ENCODE measurements at regions not wholly inside any gene's neighbourhood (a gene's known extent, or its start where the extent isn't known, plus 50 kb on each side); places are given as distances from the start of the nearest gene placed in this dataset.

DNA sequence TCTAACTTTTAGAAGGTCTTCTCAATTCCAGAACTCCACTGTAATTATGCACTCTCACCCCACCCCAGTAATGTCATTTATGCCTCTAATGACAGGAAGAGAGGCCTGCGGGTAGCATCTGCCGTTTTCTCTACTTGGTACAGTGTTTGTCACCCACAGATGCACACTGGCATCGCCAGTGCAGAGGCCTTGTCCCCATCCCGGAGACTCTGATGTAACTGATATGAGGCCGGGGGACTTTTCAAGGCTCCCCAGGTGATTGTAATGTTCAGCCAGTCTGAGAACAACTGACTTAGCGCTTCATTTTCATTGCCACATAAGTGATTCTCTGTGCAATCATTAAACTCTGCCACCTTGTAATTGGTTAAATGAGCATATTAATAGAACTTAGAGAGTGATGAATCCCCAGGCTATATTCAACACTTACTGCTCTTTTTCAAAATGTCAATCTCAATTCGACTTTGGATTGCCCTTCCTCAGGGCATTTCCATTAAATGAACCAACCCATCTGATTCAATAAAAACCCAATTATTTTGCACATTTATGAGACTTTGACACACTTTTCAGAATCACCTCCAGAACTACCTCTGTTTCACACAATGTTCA is 113.2 kb downstream of the HERPUD2 start:
- no peak for DNase-seq (ENCODE audit: low spot score)

DNA sequence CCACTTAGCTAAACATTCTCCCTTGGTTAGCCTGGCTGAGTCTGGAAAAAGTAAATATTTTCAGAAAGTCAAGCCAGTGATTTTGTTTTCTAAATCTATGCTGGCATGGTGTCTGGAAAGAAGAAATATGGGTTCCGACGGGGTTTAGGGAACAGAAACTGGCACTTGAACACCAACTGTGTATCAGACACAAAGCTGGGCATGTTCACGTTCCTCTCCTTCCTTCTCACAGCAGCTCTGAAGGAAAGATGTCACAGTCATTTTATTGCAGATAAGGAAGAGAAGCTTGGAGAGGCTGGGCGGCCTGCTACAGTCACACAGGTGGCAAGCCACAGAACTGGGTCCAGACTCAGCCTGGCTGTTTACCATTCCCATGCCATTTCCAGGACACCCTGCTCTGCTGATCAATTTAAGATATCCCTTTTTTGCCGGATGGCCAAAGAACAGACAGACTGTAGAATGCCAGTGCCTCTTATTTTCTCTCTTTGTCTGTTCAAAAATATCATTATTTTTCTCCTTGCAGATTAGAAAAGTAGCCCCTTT is 118.8 kb downstream of the HERPUD2 start:
- DNase-seq (ENCODE audit: low spot score) = no peak

DNA sequence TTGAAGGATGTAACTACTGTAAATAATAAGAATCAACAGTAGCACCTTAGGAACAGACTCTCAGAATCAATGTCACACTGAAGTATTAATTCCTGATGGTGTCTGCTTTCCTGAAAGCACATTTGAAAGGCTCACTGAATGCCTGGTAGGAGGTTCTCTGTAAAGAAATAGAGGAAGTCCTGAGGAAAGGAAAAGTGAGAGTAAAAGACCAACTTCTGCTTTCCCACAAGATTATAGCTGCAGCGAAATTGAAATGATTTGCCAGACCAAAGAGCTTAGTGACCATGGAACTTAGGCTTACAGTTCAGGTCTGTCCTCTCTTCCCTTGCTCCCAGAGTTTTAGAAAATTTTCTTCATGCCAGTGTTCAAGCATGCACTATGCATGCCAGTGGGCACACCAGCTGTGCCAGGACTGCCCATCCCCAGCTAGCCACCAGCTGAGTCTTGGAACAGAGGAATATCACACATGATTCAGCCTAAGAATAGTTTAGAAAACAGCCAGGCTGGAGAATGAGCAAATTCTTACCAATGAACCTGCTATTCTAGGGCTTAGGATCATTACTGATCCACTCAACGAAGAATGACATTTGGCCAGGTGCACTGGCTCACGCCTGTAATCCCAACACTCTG is 123.2 kb downstream of the HERPUD2 start:
- no peak for DNase-seq (ENCODE audit: low spot score)

DNA sequence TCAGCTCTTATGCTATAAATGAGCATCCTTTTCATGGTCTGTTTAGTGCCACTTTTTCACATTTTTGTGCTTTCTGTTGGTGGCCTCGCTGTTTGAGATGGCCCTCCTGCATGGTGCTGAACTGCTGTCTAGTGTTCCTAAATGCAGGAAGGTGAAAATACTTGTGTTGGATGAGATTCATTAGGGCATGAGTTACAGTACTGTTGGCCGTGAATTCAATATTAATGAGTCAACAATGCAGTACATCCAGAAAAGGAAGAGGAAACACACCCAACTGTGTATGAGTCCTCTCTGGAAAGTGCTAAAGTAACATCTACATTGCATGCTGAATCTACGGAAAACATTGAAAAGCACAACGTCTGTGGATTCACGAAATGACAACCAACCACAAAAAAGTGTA is 124.0 kb downstream of the HERPUD2 start:
- no peak for DNase-seq (ENCODE audit: low spot score)

DNA sequence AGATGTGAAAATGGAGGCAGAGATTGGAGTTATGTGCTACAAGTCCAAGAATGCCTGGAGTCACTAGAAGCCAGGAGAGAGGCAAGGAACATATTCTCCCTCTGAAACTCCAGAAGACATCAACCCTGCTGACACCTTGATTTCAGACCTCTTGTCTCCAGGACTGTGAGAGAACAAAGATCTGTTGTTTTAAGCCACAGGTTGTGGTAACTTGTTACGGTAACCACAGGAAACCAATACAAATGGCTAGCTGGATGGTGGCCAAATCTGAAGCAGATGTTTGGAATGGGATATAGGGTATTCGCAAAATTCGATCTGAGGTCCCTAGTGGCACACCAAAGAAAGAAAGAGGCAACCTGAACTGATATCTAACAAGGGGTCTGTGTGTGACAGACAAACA is 129.0 kb downstream of the HERPUD2 start:
- no peak for DNase-seq (ENCODE audit: low spot score)

DNA sequence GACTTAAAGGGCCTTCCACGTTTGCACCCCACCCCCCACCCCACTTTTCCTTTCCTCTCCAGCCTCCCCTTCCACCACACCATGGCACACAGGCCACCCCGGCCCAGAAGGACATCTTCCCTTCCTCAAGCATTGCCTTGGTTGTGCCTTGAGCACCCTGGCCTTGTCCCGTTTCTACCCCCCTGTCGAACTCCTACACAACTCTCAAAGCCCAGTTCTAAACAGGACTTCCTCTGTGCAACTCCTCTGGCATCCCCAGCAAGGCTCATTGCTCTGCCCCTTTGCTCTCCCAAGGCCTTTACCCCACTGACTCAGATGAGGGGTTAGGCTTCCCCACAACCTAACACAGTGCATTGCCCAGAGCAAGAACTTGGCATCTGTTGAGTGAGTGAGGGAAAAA is 136.1 kb downstream of the HERPUD2 start:
- DNase-seq (ENCODE audit: low spot score) = no peak

DNA sequence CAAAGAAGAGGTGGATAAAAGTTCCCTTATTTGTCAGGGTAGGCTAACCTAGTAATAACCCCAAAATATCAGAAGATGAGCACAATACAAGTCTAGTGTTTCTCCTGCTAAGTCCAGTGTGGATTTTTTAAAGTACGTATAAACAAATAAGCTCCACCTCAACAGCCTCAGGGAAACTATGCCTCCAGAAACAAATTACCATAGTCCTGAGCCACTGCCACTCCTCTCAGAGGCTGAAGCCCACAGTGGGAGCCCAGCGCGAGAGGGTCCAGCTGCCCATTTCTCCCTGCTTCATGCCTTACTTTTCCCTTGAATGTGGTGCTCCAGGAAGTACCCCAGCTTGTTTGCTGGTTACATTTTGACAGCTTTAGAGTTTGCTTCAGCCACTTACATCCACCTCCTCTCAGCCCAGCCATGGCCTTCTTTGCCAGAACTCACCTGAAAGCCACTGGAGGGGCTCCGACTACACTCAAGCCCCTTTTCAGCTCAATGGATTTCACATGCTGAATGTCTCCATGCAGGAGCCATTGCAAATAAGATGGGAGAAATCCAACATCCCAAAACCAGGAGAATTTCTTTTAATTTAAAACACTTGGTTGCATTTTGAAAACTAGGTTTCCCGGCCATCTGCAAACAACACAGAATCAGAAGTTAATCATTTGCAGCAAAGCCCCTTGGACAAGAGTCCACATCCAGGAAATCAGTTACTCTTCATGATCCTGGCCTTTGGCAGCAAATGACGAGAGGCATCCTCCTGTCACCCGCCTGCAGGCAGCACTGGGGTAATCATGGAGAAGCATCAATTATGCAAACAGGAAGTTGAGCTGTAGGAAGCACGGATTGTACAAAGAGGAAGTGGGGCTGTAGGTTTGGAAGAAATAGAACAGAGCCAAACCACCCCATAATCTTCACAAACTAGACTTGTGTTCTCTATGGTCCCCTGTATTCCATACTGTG is 138.1 kb downstream of the HERPUD2 start:
- no peak for DNase-seq (ENCODE audit: low spot score)

DNA sequence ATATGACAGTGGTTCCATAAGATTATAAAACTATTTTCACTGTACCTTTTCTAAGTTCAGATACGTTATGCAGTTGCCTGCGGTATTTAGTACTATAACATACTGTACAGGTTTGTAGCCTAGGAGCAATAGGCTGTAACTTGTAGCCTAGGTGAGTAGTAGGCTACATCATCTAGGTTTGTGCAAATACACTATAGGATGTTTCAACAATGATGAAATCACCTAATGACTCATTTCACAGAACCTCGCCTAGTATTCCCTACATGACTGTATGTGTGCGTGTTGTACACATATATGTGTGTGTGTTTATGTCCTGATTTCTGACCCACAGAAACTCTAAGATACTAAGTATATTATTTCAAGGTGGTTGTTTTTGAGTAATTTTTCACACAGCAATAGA is 139.0 kb downstream of the HERPUD2 start:
- DNase-seq (ENCODE audit: low spot score) = no peak

DNA sequence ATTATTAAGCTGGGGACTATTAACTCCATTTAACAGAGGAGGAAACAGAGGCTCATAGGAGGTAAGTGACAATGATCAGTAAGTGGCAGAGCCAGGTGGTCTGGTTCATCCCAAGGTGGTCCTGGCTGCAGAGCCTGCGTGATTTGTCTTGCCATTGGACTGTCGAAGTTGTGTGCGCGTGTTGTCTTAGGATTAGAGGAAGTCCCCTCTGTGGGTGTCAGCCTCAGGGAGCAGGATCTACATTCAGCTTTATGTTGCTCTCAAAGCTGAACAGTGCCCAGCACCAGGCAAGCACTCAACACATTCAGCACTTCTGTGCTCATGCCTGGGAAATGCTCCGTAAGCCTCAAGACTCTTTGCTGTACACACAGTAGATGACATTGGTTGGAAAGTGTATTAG is 139.5 kb downstream of the HERPUD2 start:
- no peak for DNase-seq (ENCODE audit: low spot score)

DNA sequence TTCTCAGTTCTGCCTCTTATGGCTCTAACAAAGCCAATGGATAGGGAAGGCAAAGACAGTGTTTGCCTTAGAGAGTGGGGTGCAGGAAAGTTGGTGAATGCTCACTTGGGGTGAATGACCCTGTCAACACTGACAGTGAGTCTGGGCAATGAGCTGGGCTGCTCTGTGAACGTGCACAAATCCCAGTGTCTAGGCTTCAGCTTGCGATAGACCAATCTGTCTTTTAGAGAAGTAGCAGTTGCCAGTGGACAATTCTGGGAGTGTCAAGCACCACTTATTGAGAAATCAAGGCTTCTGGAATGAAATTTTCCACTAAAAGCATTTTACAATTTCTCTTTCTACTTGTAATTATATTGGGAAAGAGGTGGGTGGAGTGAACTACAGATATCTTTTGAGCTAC is 141.4 kb downstream of the HERPUD2 start:
- no peak for DNase-seq (ENCODE audit: low spot score)

DNA sequence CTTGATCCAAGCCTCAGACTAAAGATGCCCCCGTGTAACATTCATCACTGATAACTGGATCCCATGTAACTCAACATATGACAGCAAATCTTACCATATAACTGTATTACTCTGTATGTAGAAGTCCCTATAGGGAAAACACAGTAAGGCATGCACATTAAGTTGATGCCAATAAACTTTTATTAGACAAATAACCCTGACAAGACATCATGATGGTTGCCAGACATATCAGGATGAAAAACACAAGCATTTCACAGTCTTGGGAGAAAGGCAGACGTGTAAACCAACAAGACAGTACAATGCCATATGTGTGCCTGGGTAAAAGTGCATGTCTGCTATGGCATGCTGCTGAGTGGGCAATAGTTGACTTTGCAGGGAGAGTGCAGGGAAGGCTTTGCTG is 142.2 kb downstream of the HERPUD2 start:
- no peak for DNase-seq (ENCODE audit: low spot score)

DNA sequence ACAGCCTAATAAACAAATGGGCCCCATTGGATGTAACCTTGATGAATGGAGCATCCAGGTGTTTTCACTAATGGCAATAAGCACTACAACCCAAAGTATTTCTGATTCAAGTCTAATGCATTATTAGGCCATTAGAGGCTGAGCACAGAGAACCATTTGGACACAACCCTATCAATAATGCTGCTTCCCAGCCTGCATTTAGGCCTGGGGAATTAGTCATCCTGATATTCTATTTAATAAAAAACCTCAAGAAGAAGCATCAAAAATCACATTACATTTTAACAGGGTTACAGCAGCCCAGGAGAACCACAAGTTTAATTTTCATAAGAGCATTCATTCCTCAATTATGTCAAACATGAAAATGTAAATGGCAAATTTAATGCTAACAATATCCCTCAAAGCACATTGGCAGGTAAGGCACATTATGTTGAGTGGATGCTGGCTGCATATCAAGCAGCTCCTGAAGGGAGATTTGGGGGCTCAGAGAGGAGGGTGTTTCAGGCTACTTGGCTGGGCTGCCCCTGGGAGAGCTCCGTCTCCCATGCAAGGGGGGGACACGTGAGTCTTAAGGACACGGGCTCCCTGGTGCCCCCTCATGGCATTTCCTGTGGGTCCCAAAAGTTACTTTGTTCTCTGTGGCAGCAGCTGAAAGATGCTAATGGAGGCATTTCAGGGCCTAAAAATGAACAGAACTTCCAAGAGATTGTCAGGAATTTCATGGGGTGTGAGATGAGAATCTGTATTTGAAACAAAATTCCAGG is 143.4 kb downstream of the HERPUD2 start:
- no peak for DNase-seq (ENCODE audit: low spot score)

DNA sequence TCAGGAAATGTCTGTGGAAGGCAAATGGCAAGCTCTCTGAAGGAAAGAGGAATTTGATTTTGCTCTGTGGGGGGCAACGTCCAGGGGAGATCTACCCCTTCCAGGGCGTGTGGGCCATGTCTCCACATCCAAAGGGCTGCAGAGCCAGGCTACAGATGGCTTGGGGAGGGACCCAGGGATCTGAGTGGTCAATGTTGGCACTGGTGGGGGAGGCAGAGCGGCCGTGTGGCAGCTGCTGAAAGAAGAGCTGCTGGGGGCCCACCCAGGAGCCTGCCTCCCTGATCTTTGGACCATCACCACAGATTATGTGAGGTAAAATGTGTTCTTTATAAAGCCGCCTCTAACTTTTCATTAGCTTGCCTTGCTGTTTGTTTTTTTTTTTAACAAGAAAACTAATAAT is 144.1 kb downstream of the HERPUD2 start:
- DNase-seq (ENCODE audit: low spot score) = no peak

DNA sequence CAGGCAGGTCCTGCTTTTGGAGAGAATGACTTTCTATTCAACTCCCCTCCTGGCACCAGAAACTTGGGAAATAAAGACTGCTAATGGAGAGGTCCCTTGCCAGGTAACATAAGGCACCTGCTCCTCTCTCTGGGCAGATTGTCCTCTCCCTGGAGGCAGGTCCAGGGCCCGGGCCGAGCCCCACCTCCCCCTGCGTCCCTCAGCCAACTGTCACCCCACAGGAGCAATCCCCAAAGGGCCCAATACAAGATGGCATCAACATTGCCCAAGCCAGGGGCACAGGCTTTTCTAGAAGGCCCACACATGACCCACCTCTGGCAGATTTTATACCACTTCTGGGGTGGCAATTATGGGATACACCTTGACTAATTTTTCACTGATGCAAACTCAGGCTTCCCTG is 145.2 kb downstream of the HERPUD2 start:
- DNase-seq (ENCODE audit: low spot score) = no peak

DNA sequence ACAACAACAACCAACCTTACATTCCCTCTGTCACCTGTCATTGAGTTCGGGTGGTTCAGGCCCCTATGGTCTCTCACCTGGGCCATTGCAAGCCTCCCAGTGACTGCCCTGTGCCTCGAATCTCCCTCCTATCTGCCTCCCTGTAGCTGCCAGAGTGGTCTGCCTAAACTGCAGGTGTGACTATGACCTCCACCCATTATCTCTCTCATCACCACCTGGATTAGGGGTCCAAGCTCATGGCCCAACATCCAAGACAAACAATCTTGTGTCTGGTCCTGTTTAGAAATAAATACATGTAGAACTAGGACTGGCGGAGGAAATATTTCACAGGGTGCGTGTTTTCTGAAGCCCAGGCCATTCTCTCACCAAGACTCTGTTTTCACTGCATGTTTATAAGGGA is 146.6 kb downstream of the HERPUD2 start:
- no peak for DNase-seq (ENCODE audit: low spot score)

DNA sequence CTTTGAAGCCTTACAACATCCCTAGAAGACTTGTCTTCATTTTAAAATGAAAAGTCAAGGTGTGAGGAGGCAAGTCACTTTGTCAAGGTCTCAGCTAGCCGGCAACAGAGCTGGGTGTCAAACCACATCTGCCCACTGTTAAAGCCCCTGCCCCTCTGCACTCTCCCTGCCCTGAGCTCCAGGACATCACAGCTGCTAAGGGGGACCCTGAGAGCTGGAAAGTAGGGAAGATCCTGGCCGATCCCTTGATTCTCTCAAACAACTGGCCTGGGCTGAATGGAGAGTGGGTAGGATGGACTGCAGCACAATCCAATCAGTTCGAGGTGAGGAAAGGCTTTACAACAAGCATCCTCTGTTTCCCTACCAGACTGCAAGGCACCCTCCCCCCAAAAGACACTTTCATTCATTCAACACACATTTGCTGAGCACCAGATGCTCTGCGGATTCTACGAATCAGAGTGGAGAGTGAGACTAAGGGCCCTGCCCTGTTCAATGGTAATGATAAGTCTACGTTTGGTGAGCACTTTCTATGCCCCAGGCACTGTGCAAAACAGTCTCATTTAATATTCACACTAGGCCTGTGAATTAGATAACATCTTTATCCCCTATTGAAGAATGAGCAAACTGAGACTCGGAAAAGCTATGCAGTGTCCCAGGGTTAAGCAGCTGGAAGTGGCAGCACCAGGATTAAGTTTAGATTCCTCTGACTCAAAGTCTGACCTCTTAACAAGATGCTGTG is 148.1 kb downstream of the HERPUD2 start:
- DNase-seq (ENCODE audit: low spot score) = no peak

DNA sequence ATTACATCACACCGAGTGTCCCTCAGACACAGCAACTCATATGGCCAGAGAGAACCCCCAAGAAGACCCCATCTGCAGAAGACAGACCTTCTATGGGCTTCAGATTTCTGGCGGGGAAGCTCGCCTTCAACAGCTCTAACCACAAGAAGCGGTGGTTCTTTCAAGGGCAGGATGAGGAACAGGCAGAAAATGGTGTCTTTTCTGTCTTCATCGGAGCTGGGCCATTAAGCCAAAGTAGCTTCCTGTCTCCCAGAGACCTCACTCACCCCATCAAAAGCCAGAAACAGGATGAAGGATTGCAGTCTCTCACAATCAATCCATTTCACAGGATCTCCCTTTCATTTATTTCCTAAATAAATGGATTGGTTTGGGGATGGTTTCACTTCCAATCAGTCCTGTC is 149.1 kb downstream of the HERPUD2 start:
- DNase-seq (ENCODE audit: low spot score) = no peak

DNA sequence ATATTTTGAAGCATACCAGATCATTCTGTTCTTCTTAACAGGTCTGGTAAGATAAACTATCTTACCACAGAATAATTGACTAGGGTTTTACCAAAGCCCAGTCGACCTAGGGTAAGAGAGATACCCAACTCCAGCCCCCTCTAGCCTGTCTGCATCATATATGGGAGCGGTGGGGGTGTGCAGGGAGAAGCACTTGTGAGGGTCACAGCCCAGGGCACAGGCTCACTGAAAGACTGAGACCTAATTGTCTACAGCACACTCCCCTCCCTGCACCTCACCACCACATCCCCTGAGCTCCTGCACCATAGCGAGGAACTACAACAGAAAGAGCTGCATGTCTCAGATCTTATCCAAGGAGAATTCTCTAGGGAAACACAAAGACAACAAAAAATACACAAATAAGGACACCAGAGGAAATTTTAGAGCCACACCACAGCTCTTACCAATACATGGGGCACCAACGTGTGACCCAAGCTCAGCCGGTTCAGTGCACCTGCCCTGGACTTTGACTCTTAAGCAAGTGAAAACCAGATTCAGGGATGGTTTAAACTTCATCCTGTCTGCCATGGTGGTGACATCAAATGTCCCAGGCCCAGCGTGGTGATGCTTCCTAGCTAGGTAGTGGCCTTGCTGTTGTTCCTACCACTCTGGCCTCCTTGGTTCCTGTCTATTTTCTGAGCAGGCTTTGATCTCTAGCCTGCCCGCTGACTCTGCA is 150.8 kb downstream of the HERPUD2 start:
- DNase-seq (ENCODE audit: low spot score) = no peak

DNA sequence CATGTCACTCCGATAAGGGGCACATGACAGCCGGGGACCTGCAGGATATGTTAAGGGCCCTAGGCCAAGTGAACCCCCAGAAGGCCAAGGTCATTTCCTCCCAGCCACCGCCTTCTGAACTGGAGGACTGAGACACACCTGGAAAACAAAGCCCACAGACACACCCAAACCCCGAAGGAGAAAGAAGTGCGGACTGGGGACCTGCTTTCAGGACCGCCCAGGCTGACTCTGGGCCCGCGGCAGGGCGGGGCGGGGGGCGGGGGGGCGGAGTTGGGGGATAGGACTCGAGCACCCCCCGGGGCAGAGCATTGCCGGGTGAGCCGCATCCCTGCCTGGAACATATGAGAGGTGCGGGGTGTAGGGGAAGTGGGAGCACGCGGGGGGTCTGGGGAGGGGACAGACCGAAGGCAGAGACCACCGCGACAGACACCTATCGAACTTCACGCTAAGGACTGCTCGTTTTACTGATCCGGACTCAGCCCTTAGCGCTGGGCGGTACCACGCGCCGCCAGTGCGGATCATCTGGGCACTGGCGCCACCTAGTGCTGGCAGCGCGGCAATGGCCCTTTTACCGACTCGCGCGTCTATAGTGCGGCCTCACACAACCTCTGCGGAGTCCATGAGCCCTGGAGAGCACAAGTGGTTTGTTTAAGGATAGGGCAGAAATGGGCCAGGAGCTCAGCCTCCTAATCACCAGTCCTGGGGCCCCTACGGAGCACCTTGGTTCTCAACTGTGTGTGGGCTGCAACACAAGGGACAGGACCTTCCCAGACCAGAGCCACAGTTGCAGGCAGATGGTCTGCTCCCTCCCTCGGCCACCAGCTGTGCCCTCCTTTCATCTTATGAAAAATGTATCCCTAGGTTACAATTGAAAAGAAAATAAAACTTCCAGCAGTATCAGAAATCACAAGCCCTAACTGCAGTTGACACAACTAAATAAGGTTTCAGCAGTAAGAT is 157.6 kb downstream of the HERPUD2 start:
- peak; percentile 89 for DNase-seq (ENCODE audit: low spot score)

DNA sequence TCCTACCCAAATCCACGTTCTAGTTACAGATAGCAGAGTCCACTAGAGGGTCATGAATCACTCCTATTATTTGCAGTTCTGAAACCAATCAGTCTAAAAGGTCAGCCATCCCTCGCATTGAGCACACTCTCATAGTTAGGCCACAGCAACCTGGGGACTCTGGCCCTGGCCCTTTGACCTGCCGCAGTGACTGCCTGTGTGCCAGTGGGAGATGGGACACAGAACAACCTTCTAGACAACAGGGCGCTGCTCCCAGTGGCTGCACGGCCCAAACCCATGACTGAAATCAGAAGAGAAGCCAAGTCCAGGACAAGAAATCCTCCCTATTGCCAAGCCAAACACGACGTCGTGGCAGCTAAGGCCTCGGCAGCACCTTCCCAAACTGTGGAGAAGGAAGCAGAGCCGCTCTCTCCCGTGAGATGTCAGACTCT is 158.5 kb downstream of the HERPUD2 start:
- DNase-seq (ENCODE audit: low spot score) = no peak
